A673 (cell line): ENCODE measurements at regions not wholly inside any gene's neighbourhood (a gene's known extent, or its start where the extent isn't known, plus 50 kb on each side); places are given as distances from the start of the nearest gene placed in this dataset.
"Not testable (repeated sequence)": the region's sequence is repeated elsewhere in the genome, so short reads cannot be mapped to it uniquely, and the experiment has no call there.

ENCODE experiments used
- BruUV-seq: library from RNA; stranded (reverse); fragments of 400-500 nt; replicated peaks from 2 replicates; lab custom pipeline; 2021; lab: Mats Ljungman, UMichigan
- CTCF ChIA-PET: fragments of 300-600 bp; sonication (Branson Sonifier 250); formaldehyde crosslinking; loops from one replicate; lab custom pipeline; 2022; ENCODE audit warnings: antibody characterized with exemption; lab: Charles Lee
- POLR2A ChIA-PET: fragments of 300-600 bp; sonication (Branson Sonifier 250); formaldehyde crosslinking; loops from one replicate; lab custom pipeline; 2022; ENCODE audit warnings: antibody characterized with exemption; ENCODE audit not compliant: low non-redundant PET; lab: Charles Lee
- DNase-seq: peaks from one replicate; pipeline ENCODE4 v3.0.0-alpha.2; 2015; ENCODE audit warnings: low spot score
- H3K27ac ChIP-seq: fragments of 200-600 bp; sonication (generic); 2 replicates; pipeline ENCODE4 v1.5.1; 2016; ENCODE audit warnings: mixed run types, low read depth, mild to moderate bottlenecking, mixed read lengths, antibody characterized with exemption, low read length; ENCODE audit not compliant: poor library complexity, severe bottlenecking
- H3K27me3 ChIP-seq: fragments of 200-600 bp; sonication (generic); replicated peaks from 2 replicates; pipeline ENCODE4 v1.6.1; 2017; ENCODE audit warnings: mixed run types, low read depth, mild to moderate bottlenecking, mixed read lengths, antibody characterized with exemption, low read length; ENCODE audit not compliant: insufficient read depth, poor library complexity
- H3K36me3 ChIP-seq: fragments of 200-600 bp; sonication (generic); 2 replicates; pipeline ENCODE4 v1.6.1; 2016; ENCODE audit warnings: mixed run types, mild to moderate bottlenecking, mixed read lengths, antibody characterized with exemption, low read length; ENCODE audit not compliant: insufficient read depth, poor library complexity, severe bottlenecking
- H3K4me1 ChIP-seq: fragments of 200-600 bp; sonication (generic); 2 replicates; pipeline ENCODE4 v1.6.1; 2017; ENCODE audit warnings: mixed run types, mild to moderate bottlenecking, mixed read lengths, antibody characterized with exemption, low read length; ENCODE audit not compliant: insufficient read depth, poor library complexity, severe bottlenecking
- H3K4me3 ChIP-seq: fragments of 200-600 bp; sonication (generic); 2 replicates; pipeline ENCODE4 v1.5.1; 2016; ENCODE audit warnings: low read depth, mixed run types, mild to moderate bottlenecking, mixed read lengths, low read length; ENCODE audit not compliant: poor library complexity, severe bottlenecking
- H3K9me3 ChIP-seq: fragments of 200-600 bp; sonication (generic); 2 replicates; pipeline ENCODE4 v1.6.1; 2016; ENCODE audit warnings: mixed run types, low read depth, mild to moderate bottlenecking, mixed read lengths, antibody characterized with exemption, low read length; ENCODE audit not compliant: poor library complexity, severe bottlenecking
- EZH2 ChIP-seq: fragments of 200-600 bp; sonication (generic); IDR thresholded peaks from 2 replicates; pipeline ENCODE4 v1.6.1; 2017; ENCODE audit warnings: borderline replicate concordance, low read depth, mild to moderate bottlenecking, mixed read lengths, antibody characterized with exemption, low read length; ENCODE audit not compliant: poor library complexity, severe bottlenecking
- intact Hi-C: fragments of 100-400 bp; cut with micrococcal nuclease; formaldehyde crosslinking; loops from one replicate; pipeline ENCODE4 v1.10.0; 2022; ENCODE audit not compliant: unreplicated experiment
- TF ChIP-seq, protein P1 (sequence below): fragments of 300-800, 200-600 bp; sonication (generic); conservative IDR thresholded peaks from 2 replicates; pipeline ENCODE4 v1.5.1; 2017; ENCODE audit warnings: low read depth, mild to moderate bottlenecking, antibody characterized with exemption, low read length, moderate library complexity, mixed read lengths

DNA sequence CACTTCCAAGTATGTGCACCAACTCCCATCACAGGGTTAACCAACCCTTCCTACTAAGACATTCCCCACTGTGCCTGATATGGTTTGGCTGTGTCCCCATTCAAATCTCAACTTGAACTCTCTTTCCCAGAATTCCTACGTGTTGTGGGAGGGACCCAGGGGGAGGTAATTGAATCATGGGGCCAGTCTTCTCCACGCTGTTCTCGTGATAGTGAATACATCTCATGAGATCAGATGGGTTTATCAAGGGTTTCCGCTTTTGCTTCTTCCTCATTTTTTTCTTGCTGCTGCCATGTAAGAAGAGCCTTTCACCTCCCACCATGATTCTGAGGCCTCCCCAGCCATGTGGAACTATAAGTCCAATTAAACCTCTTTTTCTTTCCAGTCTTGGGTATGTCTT lies 681.8 kb upstream of the TBX3 start:
- POLR2A ChIA-PET, H3K4me1 ChIP-seq: not testable (repeated sequence)

GRCh38 chr12:115364921-115365320 lies 680.9 kb upstream of the TBX3 start:
- Histone ChIP-seq H3K27ac (no peak overlapping the region), H3K9me3 (peaks cover 7% of the 10 kb centered on the region), H3K4me3 (no peak overlapping the region), H3K36me3 (no peaks in the 10 kb centered on the region), H3K27me3 (no peaks in the 10 kb centered on the region), H3K4me1 (no peaks in the 10 kb centered on the region)
- ChIA-PET POLR2A (no interaction called here), CTCF (no interaction called here)
- TF ChIP-seq, protein P1, sequence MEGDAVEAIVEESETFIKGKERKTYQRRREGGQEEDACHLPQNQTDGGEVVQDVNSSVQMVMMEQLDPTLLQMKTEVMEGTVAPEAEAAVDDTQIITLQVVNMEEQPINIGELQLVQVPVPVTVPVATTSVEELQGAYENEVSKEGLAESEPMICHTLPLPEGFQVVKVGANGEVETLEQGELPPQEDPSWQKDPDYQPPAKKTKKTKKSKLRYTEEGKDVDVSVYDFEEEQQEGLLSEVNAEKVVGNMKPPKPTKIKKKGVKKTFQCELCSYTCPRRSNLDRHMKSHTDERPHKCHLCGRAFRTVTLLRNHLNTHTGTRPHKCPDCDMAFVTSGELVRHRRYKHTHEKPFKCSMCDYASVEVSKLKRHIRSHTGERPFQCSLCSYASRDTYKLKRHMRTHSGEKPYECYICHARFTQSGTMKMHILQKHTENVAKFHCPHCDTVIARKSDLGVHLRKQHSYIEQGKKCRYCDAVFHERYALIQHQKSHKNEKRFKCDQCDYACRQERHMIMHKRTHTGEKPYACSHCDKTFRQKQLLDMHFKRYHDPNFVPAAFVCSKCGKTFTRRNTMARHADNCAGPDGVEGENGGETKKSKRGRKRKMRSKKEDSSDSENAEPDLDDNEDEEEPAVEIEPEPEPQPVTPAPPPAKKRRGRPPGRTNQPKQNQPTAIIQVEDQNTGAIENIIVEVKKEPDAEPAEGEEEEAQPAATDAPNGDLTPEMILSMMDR: no peak
- TF ChIP-seq EZH2: no peak
- DNase-seq: no peak
- intact Hi-C loops: no loop called here
- no TSS peak for BruUV-seq

More for the DNA sequence above, 681.8 kb upstream of the TBX3 start:
- H3K27me3 ChIP-seq, DNase-seq, H3K27ac ChIP-seq, H3K9me3 ChIP-seq, intact Hi-C loops, H3K36me3 ChIP-seq, BruUV-seq, H3K4me3 ChIP-seq, CTCF ChIA-PET: not testable (repeated sequence)

- Histone ChIP-seq H3K36me3 (no peaks in the 10 kb centered on the region), H3K4me3 (no peak overlapping the region), H3K9me3 (peaks cover 7% of the 10 kb centered on the region), H3K27ac (no peak overlapping the region), H3K4me1 (no peaks in the 10 kb centered on the region), H3K27me3 (no peaks in the 10 kb centered on the region)
- ChIA-PET CTCF (no interaction called here), POLR2A (no interaction called here)
- no TSS peak for BruUV-seq
- intact Hi-C loops: no loop called here
- DNase-seq: no peak
- TF ChIP-seq, protein P1: no peak
- TF ChIP-seq EZH2: no peak
Measured at GRCh38 chr12:115362339-115362976, 678.5 kb upstream of the TBX3 start.

GRCh38 chr12:115357681-115358080 lies 673.7 kb upstream of the TBX3 start:
- peaks cover 4% of the 10 kb centered on the region for H3K9me3 ChIP-seq
- intact Hi-C loops: no loop called here
- no peaks in the 10 kb centered on the region for H3K4me1 ChIP-seq
- H3K36me3 ChIP-seq: no peaks in the 10 kb centered on the region
- no TSS peak for BruUV-seq
- no peaks in the 10 kb centered on the region for H3K27me3 ChIP-seq
- ChIA-PET POLR2A (no interaction called here), CTCF (no interaction called here)
- H3K4me3 ChIP-seq: no peak overlapping the region
- TF ChIP-seq, protein P1: no peak
- no peak for TF ChIP-seq EZH2
- DNase-seq: no peak
- no peak overlapping the region for H3K27ac ChIP-seq
